NT2/D1 (cell line): ENCODE measurements at regions not wholly inside any gene's neighbourhood (a gene's known extent, or its start where the extent isn't known, plus 50 kb on each side); places are given as distances from the start of the nearest gene placed in this dataset.

Experiments used
- SUZ12 ChIP-seq: IDR thresholded peaks from 2 replicates; pipeline ENCODE4 v1.6.1; 2011; ENCODE audit not compliant: insufficient read length, insufficient read depth; ENCODE audit errors: extremely low read depth
- YY1 ChIP-seq: IDR thresholded peaks from 2 replicates; pipeline ENCODE4 v1.6.1; 2011; ENCODE audit not compliant: insufficient read length, insufficient read depth
- ZNF274 ChIP-seq: IDR thresholded peaks from 2 replicates; pipeline ENCODE4 v1.6.1; 2011; ENCODE audit warnings: mild to moderate bottlenecking, low read depth, low read length

- TF ChIP-seq ZNF274, result no peak
- TF ChIP-seq SUZ12, result no peak
- no peak for TF ChIP-seq YY1
These were observed 134.3 kb upstream of the CNTN1 start for GRCh38 chr12:40557980-40558379.
